ENCODE measurements at regions not wholly inside any gene's neighbourhood (a gene's known extent, or its start where the extent isn't known, plus 50 kb on each side); places are given as distances from the start of the nearest gene placed in this dataset.

GRCh38 chr4:13180701-13181100 is 303.4 kb downstream of the RAB28 start:
- DNase-seq = no peak

- no peak for DNase-seq
These were observed 305.5 kb downstream of the RAB28 start for GRCh38 chr4:13178621-13179020.

GRCh38 chr4:13176741-13177142 is 307.4 kb downstream of the RAB28 start:
- no peak for DNase-seq

GRCh38 chr4:13174926-13175325 is 309.2 kb downstream of the RAB28 start:
- no peak for DNase-seq

GRCh38 chr4:13174001-13174400 is 310.1 kb downstream of the RAB28 start:
- DNase-seq = no peak

GRCh38 chr4:13171292-13172057 is 312.7 kb downstream of the RAB28 start:
- no peak for DNase-seq

- DNase-seq = no peak
These were observed 314.2 kb downstream of the RAB28 start for GRCh38 chr4:13169731-13170525.

- no peak for DNase-seq
These were observed 315.8 kb downstream of the RAB28 start for GRCh38 chr4:13168326-13168725.

- DNase-seq = no peak
These were observed 317.9 kb downstream of the RAB28 start for GRCh38 chr4:13166214-13166613.

- peak; percentile 23 for DNase-seq
These were observed 319.3 kb downstream of the RAB28 start for GRCh38 chr4:13164783-13165331.

- DNase-seq = no peak
These were observed 321.3 kb downstream of the RAB28 start for GRCh38 chr4:13162886-13163285.

- no peak for DNase-seq
These were observed 323.2 kb downstream of the RAB28 start for GRCh38 chr4:13160920-13161319.

GRCh38 chr4:13159041-13159620 is 325.0 kb downstream of the RAB28 start:
- no peak for DNase-seq

GRCh38 chr4:13151194-13151593 is 332.9 kb downstream of the RAB28 start:
- no peak for DNase-seq

GRCh38 chr4:13143222-13144070 is 340.7 kb downstream of the RAB28 start:
- no peak for DNase-seq

- DNase-seq = no peak
These were observed 341.4 kb downstream of the RAB28 start for GRCh38 chr4:13142726-13143125.

- DNase-seq = no peak
These were observed 341.9 kb downstream of the RAB28 start for GRCh38 chr4:13142191-13142590.

- no peak for DNase-seq
These were observed 346.8 kb downstream of the RAB28 start for GRCh38 chr4:13137390-13137789.

- DNase-seq = no peak
These were observed 350.4 kb downstream of the RAB28 start for GRCh38 chr4:13133700-13134099.

GRCh38 chr4:13130848-13131247 is 353.3 kb downstream of the RAB28 start:
- DNase-seq = no peak

GRCh38 chr4:13129095-13129494 is 355.0 kb downstream of the RAB28 start:
- DNase-seq = no peak

Measured in OCI-M1 (cell line).